ENCODE measurements at regions not wholly inside any gene's neighbourhood (a gene's known extent, or its start where the extent isn't known, plus 50 kb on each side); places are given as distances from the start of the nearest gene placed in this dataset.
"Not testable (repeated sequence)": the region's sequence is repeated elsewhere in the genome, so short reads cannot be mapped to it uniquely, and the experiment has no call there.

DNA sequence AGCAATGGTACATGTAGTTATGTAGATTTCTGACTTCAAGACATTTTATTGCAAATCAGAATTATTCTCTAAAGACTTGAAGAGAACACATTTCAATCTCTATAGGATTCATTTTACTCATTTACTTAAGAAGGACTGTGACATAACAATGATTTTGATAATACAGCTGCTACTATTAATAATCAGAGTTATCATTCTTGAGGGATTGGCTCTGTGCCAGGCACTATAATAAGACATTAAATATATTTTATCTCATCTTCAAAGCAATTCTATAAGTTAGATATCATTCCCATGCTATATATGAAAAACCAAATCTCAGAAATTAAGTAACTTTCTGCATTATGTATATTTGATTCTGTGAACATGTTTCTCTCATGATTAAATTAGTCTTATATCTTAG lies 103.7 kb upstream of the CALCR start:
- Histone ChIP-seq H3K4me3 (ENCODE audit: low read depth in 1 of 3, low read length in 3 of 3) (no peak overlapping the region), H3K4me1 (ENCODE audit: control insufficient read depth in 4 of 4, insufficient read depth in 4 of 4, low read length in 3 of 4) (no peaks in the 10 kb centered on the region), H3K9me3 (ENCODE audit: control insufficient read depth in 4 of 4, low read length in 3 of 4) (no peaks in the 10 kb centered on the region), H3K27me3 (ENCODE audit: control insufficient read depth in 4 of 4, insufficient read depth in 4 of 4, low read length in 3 of 4) (no peaks in the 10 kb centered on the region), H3K9ac (ENCODE audit: low read depth in 1 of 2, low read length in 2 of 2) (no peak overlapping the region), H3K27ac (ENCODE audit: low read depth in 1 of 2, low read length in 2 of 2) (no peak overlapping the region), H3K36me3 (ENCODE audit: control insufficient read depth in 4 of 4, insufficient read depth in 3 of 4, low read depth in 1 of 4, low read length in 3 of 4) (no peaks in the 10 kb centered on the region)
- TF ChIP-seq GABPA (IDR thresholded peaks at IDR 0.05 in 1 of 2, conservative IDR thresholded peaks at IDR 0.05 in 1 of 2) (no peak), YY1 (IDR thresholded peaks at IDR 0.05) (no peak), HNF4A (conservative IDR thresholded peaks at IDR 0.05) (no peak), EGR1 (IDR thresholded peaks at IDR 0.05; ENCODE audit: low read depth in 2 of 2) (no peak), JUND (IDR thresholded peaks at IDR 0.05) (no peak), TAF1 (conservative IDR thresholded peaks at IDR 0.05) (no peak)
- TF ChIP-seq, protein P1, sequence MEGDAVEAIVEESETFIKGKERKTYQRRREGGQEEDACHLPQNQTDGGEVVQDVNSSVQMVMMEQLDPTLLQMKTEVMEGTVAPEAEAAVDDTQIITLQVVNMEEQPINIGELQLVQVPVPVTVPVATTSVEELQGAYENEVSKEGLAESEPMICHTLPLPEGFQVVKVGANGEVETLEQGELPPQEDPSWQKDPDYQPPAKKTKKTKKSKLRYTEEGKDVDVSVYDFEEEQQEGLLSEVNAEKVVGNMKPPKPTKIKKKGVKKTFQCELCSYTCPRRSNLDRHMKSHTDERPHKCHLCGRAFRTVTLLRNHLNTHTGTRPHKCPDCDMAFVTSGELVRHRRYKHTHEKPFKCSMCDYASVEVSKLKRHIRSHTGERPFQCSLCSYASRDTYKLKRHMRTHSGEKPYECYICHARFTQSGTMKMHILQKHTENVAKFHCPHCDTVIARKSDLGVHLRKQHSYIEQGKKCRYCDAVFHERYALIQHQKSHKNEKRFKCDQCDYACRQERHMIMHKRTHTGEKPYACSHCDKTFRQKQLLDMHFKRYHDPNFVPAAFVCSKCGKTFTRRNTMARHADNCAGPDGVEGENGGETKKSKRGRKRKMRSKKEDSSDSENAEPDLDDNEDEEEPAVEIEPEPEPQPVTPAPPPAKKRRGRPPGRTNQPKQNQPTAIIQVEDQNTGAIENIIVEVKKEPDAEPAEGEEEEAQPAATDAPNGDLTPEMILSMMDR (IDR thresholded peaks at IDR 0.05; ENCODE audit: low read depth, low read length, missing input control): no peak
- TF ChIP-seq, protein P2, sequence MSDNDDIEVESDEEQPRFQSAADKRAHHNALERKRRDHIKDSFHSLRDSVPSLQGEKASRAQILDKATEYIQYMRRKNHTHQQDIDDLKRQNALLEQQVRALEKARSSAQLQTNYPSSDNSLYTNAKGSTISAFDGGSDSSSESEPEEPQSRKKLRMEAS (IDR thresholded peaks at IDR 0.05): no peak
- TF ChIP-seq, protein P3, sequence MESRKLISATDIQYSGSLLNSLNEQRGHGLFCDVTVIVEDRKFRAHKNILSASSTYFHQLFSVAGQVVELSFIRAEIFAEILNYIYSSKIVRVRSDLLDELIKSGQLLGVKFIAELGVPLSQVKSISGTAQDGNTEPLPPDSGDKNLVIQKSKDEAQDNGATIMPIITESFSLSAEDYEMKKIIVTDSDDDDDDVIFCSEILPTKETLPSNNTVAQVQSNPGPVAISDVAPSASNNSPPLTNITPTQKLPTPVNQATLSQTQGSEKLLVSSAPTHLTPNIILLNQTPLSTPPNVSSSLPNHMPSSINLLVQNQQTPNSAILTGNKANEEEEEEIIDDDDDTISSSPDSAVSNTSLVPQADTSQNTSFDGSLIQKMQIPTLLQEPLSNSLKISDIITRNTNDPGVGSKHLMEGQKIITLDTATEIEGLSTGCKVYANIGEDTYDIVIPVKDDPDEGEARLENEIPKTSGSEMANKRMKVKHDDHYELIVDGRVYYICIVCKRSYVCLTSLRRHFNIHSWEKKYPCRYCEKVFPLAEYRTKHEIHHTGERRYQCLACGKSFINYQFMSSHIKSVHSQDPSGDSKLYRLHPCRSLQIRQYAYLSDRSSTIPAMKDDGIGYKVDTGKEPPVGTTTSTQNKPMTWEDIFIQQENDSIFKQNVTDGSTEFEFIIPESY (IDR thresholded peaks at IDR 0.05): no peak
- TF ChIP-seq, protein P4, sequence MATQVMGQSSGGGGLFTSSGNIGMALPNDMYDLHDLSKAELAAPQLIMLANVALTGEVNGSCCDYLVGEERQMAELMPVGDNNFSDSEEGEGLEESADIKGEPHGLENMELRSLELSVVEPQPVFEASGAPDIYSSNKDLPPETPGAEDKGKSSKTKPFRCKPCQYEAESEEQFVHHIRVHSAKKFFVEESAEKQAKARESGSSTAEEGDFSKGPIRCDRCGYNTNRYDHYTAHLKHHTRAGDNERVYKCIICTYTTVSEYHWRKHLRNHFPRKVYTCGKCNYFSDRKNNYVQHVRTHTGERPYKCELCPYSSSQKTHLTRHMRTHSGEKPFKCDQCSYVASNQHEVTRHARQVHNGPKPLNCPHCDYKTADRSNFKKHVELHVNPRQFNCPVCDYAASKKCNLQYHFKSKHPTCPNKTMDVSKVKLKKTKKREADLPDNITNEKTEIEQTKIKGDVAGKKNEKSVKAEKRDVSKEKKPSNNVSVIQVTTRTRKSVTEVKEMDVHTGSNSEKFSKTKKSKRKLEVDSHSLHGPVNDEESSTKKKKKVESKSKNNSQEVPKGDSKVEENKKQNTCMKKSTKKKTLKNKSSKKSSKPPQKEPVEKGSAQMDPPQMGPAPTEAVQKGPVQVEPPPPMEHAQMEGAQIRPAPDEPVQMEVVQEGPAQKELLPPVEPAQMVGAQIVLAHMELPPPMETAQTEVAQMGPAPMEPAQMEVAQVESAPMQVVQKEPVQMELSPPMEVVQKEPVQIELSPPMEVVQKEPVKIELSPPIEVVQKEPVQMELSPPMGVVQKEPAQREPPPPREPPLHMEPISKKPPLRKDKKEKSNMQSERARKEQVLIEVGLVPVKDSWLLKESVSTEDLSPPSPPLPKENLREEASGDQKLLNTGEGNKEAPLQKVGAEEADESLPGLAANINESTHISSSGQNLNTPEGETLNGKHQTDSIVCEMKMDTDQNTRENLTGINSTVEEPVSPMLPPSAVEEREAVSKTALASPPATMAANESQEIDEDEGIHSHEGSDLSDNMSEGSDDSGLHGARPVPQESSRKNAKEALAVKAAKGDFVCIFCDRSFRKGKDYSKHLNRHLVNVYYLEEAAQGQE (IDR thresholded peaks at IDR 0.05): no peak
- DNase-seq (ENCODE audit: low spot score): no peak

DNA sequence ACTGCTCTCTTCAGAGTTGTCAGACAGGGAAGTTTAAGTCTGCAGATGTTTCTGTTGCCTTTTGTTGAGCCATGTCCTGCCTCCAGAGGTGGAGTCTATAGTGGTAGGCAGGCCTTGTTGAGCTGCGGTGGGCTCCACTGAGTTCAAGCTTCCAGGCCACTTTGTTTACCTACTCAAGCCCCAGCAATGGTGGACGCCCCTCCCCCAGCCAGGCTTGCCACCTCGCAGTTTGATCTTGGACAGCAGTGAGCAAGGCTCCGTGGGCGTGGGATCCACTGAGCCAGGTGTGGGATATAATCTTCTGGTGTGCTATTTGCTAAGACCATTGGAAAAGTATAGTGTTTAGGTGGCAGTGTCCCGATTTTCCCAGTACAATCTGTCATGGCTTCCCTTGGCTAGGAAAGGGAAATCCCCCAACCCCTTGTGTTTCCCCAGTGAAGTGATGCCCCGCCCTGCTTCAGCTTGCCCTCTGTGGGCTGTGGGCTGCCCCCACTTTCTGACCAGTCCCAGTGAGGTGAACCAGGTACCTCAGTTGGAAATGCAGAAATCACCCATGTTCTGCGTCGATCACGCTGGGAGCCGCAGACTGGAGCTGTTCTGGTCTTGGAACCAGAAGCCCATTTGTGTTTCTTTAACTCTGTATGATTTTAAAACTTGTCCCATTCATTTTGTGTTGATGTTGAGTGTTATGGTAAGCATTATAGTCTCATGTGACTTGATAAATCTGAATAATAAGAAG lies 89.2 kb upstream of the CALCR start:
- Histone ChIP-seq H3K9ac (ENCODE audit: low read depth in 1 of 2, low read length in 2 of 2) (no peak overlapping the region), H3K9me3 (ENCODE audit: control insufficient read depth in 4 of 4, low read length in 3 of 4) (no peaks in the 10 kb centered on the region), H3K27me3 (ENCODE audit: control insufficient read depth in 4 of 4, insufficient read depth in 4 of 4, low read length in 3 of 4) (no peaks in the 10 kb centered on the region), H3K4me1 (ENCODE audit: control insufficient read depth in 4 of 4, insufficient read depth in 4 of 4, low read length in 3 of 4) (no peaks in the 10 kb centered on the region), H3K36me3 (ENCODE audit: control insufficient read depth in 4 of 4, insufficient read depth in 3 of 4, low read depth in 1 of 4, low read length in 3 of 4) (no peaks in the 10 kb centered on the region), H3K27ac (ENCODE audit: low read depth in 1 of 2, low read length in 2 of 2) (no peak overlapping the region), H3K4me3 (ENCODE audit: low read depth in 1 of 3, low read length in 3 of 3) (no peak overlapping the region)
- DNase-seq (ENCODE audit: low spot score): no peak
- 86% methylated on average over 11 of the region's 11 CpGs for WGBS
- TF ChIP-seq EGR1 (IDR thresholded peaks at IDR 0.05; ENCODE audit: low read depth in 2 of 2): no peak
- TF ChIP-seq RAD21 (IDR thresholded peaks at IDR 0.05): no peak
- no peak for TF ChIP-seq NR2F2 (IDR thresholded peaks at IDR 0.05)

DNA sequence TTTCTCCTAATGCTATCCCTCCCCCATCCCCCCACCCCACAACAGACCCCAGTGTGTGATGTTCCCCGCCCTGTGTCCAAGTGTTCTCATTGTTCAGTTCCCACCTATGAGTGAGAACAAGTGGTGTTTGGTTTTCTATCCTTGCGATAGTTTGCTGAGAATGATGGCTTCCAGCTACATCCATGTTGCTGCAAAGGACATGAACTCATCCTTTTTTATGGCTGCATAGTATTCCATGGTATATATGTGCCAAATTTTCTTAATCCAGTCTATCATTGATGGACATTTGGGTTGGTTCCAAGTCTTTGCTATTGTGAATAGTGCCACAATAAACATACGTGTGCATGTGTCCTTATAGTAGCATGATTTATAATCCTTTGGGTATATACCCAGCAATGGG lies 83.6 kb upstream of the CALCR start:
- H3K27ac ChIP-seq (ENCODE audit: low read depth in 1 of 2, low read length in 2 of 2); H3K9me3 ChIP-seq (ENCODE audit: control insufficient read depth in 4 of 4, low read length in 3 of 4); H3K27me3 ChIP-seq (ENCODE audit: control insufficient read depth in 4 of 4, insufficient read depth in 4 of 4, low read length in 3 of 4); H3K4me3 ChIP-seq (ENCODE audit: low read depth in 1 of 3, low read length in 3 of 3); DNase-seq (ENCODE audit: low spot score); H3K9ac ChIP-seq (ENCODE audit: low read depth in 1 of 2, low read length in 2 of 2); H3K36me3 ChIP-seq (ENCODE audit: control insufficient read depth in 4 of 4, insufficient read depth in 3 of 4, low read depth in 1 of 4, low read length in 3 of 4); H3K4me1 ChIP-seq (ENCODE audit: control insufficient read depth in 4 of 4, insufficient read depth in 4 of 4, low read length in 3 of 4): not testable (repeated sequence)
- 82% methylated on average over 3 of the region's 3 CpGs for WGBS

Measured in liver (tissue), 8 donors.